T-helper 1 cell treated with Interleukin-12 subunit alpha and Interleukin-12 subunit beta and Interleukin-4 antibody, amounts not matched to agents 30 ng/mL and 1 ng/mL, for 36 hours (primary cell): ENCODE measurements at regions not wholly inside any gene's neighbourhood (a gene's known extent, or its start where the extent isn't known, plus 50 kb on each side); places are given as distances from the start of the nearest gene placed in this dataset.
"Not testable (repeated sequence)": the region's sequence is repeated elsewhere in the genome, so short reads cannot be mapped to it uniquely, and the experiment has no call there.

Source experiments
- intact Hi-C: fragments of 100-400 bp; cut with micrococcal nuclease; formaldehyde crosslinking; loops from one replicate; pipeline ENCODE4 v1.15.1; 2024

GRCh38 chr1:70490153-70490552 lies 79.1 kb downstream of the CTH start:
- intact Hi-C loops = no loop called here

- intact Hi-C loops = no loop called here
These were observed 84.3 kb downstream of the CTH start for GRCh38 chr1:70495370-70495769.

GRCh38 chr1:70496181-70496580 lies 85.1 kb downstream of the CTH start:
- intact Hi-C loops = no loop called here

DNA sequence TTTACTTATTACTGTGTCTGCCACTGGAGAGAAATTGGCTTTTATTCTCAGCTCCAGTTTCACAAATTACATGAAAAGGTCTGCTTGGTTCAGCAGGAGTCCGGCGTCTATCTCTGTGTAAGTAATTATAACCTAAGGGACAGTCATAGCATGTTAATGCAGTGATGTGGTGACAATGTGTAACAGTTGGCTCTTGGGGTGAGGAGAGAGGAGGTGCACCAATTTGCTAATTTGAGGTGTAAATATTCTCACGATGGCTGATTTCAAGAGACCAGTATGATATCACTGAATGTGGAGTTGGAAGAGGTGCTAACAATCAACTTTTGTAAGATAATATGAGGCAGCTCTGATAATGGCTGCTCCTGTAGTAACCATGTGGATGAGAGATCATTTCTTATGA lies 86.1 kb downstream of the CTH start:
- intact Hi-C loops = no loop called here

- intact Hi-C loops = no loop called here
These were observed 87.6 kb downstream of the CTH start for GRCh38 chr1:70498666-70499065.

DNA sequence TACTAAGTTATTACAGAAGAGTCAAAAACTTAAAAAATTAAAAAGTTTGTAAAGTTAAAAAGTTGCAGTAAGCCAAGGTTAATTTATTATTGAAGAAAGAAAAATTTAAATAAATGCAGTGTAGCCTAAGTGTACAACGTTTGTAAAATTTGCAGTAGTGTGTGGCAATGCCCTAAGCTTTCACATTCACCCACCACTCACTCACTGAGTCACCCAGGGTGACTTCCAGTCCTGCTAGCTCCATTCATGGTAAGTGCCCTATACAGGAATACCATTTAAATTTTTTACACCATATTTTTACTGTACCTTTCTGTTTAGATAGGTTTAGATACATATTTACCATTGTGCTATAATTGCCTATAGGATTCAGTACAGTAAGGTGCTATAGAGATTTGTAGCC lies 88.6 kb downstream of the CTH start:
- intact Hi-C loops = no loop called here

GRCh38 chr1:70503358-70503757 lies 92.3 kb downstream of the CTH start:
- intact Hi-C loops = no loop called here

- intact Hi-C loops = no loop called here
These were observed 93.2 kb downstream of the CTH start for GRCh38 chr1:70504176-70504820.

GRCh38 chr1:70504821-70505193 lies 93.7 kb downstream of the CTH start:
- intact Hi-C loops = no loop called here

- intact Hi-C loops = not testable (repeated sequence)
These were observed 96.9 kb downstream of the CTH start for GRCh38 chr1:70507991-70508390.

DNA sequence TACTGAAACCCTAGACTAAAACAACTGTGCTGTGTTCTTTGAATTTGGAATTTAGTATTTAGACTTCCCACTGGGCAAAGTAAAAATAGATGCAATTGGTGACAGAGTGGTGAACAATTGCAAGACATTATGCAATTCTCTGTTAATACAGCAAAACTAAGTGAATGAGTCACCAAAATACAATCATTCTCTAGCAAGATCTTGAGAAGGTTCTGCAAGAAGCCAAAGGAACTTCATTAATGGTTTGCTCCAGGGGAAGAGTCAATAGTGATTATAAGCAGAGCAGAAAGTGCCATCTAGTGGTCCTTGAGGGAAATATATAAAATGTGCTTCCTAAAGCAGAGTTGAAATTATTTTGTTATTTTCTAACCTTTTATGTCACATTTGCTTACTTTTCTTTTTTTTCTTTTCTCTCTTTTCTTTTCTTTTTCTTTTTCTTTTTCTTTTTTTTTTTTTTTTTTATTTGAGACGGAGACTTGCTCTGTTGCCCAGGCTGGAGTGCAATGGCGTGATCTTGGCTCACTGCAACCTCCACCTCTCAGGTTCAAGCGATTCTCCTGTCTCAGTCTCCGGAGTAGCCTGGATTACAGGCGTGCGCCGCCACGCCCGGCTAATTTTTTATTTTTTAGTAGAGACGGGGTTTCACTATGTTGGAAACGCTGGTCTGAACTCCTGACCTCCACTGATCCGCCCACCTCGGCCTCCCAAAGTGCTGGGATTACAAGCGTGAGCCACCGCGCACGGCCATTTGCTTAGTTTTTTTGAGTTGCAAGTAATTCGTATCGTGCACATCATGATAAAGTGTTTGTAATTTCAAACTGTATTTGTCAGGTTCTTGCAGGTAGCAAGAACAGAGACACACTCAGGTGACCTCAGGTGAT lies 99.2 kb downstream of the CTH start:
- intact Hi-C loops = loop anchor here (1.0 to 5.0 kb wide), 3 partner anchors 100 to 377 kb away; no protein-coding TSS in a partner anchor

DNA sequence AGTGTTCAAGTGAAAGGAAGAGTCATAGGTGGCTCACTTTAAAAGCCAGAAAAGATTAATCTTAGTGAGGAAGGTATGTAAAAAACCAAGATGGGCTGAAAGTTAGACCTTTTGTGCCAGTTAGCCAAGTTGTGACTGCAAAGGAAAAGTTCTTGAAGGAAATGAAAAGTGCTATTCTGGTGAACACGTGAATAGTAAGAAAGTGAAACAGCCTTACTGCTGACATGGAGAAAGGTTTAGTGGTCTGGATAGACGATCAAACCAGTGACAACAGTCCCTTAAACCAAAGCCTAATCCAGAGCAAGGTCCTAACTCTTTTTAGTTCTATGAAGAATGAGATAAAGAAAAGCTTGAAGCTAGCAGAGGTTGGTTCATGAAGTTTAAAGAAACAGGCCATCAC lies 106.4 kb downstream of the CTH start:
- intact Hi-C loops = no loop called here

DNA sequence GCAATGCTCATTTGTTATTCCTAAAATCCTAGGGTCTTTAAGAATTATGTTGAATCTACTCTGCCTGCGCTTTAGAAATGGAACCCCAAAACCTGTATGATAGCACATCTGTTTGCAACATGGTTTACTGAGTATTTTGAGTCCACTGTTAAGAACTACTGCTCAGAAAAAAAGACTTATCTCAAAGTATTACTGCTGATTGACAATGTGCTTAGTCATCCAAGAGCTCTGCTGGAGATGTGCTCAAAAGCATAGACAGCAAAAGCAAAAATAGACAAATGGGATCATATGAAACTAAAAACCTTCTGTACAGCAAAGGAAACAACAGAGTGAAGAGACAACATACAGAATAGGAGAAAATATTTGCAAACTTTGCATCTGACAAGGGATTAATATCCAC lies 107.0 kb downstream of the CTH start:
- intact Hi-C loops = no loop called here

- intact Hi-C loops = loop anchor here (1.0 to 5.0 kb wide), 2 partner anchors 522 to 994 kb away; no protein-coding TSS in a partner anchor
These were observed 117.7 kb downstream of the CTH start for GRCh38 chr1:70528590-70529333.

DNA sequence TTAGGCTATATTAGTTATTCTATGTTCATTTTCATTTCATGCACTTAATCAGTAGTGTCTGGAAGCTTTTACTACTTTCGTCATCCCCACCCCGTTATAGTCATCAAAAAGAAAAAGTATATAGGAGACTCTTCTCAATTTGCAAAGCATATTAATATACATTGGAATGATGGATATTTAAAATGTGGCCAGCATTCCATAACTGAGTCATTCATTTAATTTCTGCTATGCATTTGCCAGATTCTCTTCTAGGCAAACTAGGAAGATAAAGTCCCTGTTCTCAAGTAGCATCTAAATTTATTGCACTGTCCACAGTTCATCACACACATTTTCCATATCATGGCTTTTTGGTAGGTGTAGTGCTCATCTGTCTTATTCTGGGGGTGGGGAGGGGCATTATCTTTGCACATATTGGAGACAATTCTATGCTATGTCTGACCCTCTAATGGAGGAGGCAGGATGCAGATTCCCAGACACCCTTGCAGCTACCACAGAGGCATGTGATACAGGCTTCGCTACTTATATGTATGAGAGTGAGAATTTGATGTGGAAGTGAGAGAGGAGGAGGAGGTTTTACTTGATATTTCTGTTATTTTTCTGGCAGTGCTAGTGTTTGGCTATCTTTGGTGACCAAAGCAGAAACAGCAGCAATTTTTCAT lies 125.8 kb downstream of the CTH start:
- intact Hi-C loops = no loop called here

DNA sequence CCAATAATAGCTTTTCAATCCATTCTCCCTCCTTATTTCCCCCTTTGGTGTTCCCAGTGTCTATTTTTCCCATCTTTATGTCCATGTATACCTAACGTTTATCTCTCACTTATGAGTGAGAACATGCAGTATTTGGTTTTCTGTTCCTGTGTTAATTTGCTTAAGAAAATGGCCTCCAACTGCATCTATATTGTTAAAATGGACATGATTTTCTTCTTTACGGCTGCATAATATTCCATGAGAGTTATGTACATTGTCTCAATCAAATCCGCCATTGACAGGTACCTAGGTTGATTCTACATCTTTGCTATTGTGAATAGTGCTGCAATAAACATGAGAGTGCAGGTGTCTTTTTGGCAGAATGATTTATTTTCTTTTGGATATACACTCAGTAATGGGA lies 126.7 kb downstream of the CTH start:
- intact Hi-C loops = no loop called here

DNA sequence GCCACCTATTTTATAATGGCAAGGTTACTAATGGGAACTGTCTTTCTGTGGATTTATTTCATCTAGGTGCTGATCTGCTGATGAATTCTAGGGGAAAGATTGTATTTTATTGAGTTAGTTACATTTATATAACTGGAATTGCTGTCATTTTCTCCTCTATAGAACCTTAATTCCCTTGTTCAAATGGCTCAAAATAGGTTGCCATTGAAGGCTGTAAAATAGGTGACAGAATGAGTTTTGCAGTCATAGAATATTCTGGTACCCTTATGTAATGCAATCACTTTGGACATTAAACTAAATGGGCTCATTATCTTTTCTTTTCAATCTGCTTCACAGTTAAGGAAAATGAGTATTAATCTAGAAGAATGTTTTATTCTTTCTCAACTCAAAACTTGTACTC lies 131.0 kb downstream of the CTH start:
- intact Hi-C loops = no loop called here

GRCh38 chr1:70542856-70543255 lies 131.8 kb downstream of the CTH start:
- intact Hi-C loops = no loop called here

- intact Hi-C loops = no loop called here
These were observed 135.7 kb downstream of the CTH start for GRCh38 chr1:70546726-70547125.

DNA sequence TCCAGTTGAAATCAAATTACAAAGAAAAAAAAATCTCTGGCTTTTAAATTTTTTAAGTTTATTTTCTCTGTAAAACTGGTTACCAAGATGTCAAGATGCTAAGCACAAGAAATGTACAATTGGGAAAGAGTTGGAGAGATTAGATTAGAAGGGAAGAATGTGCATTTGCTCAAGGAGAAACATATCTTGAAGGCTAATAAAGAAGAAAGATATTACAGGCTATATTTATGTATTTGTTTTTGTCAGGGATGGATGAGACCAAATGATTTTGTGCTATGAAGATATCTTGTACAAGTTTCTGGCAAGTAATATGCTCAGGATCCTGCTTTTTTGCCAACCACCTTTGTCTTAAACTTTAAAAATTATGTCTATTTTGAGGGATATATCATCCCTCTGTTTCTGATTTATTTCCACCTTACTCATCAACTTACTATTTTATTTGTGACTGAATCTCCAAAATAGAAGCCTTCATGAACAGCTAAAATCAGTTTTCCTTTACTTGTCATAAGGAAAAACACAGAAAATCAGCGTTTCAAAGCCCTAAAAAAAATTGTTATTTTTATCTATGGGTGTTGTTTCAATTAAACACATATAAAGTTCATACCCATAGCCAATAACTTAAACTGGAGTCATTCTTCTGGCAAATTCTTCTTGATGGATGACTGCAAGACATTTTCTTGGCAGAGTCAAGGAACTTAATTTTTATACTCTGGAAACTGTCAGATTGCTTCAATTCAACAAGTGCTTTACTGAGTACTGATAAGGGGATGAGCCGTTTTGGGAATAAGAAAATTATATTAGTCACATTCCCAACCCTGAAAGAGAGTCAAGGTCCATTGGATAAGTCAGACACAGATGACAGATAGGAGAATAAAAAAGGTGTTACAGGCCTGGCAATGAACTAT lies 141.8 kb downstream of the CTH start:
- intact Hi-C loops = no loop called here

DNA sequence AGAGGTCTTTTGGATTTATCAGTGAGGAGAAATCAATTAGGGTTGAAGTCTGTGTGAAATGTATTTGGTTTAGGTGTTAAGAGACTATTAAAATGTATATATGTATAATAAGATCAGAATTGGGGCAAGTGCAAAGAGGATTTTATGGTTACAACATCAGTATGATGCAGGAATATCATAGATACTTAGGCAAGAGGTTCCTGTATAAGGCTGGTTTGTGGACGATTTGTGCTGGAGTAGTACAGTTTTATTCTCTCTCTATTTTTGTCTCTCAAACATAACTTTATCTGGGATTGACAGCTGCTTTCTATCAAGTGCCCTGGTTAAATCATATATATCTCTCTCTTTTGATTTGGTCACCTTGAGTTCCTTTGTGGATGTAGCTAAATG lies 142.5 kb downstream of the CTH start:
- intact Hi-C loops = no loop called here
